Sigmoid colon (tissue), 4 donors: ENCODE measurements at regions not wholly inside any gene's neighbourhood (a gene's known extent, or its start where the extent isn't known, plus 50 kb on each side); places are given as distances from the start of the nearest gene placed in this dataset.

Experiments
- CTCF ChIP-seq, 4 experiments: fragments of 450-650 bp in 3 of 4; fragments of 200-600 bp in 1 of 4; IDR thresholded peaks; one replicate each; pipeline ENCODE4 v1.5.1; 2016 to 2019; ENCODE audit warnings: antibody characterized with exemption in 4 of 4, mild to moderate bottlenecking in 3 of 4, moderate library complexity in 2 of 4
- POLR2AphosphoS5 ChIP-seq, 4 donors: sonication (generic); formaldehyde crosslinking; IDR thresholded peaks; one replicate each; pipeline ENCODE4 v1.6.1; 2017; ENCODE audit warnings: antibody characterized with exemption in 4 of 4

DNA sequence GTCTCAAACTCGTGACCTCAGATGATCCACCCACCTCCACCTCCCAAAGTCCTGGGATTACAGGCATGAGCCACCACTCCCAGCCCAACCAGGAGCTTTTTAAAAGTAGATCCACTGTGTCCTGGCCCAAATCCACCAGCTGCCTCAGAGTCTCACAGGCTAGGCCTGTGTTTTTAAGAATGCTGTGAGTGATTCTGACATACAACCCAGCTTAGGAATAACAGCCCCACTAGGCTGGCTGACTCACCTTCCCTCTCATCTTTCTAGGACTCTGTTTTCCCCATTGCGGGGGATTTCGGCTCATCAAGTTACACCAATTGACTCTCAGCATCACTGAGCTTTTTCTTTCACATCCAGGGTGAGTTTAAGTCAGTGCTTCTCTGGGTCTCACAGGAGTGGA is 207.6 kb downstream of the SKIDA1 start:
- no peak for TF ChIP-seq CTCF (IDR thresholded peaks at IDR 0.05)
- TF ChIP-seq POLR2AphosphoS5 (IDR thresholded peaks at IDR 0.05), result no peak
